Limb (tissue), 2 donors: ENCODE measurements at regions not wholly inside any gene's neighbourhood (a gene's known extent, or its start where the extent isn't known, plus 50 kb on each side); places are given as distances from the start of the nearest gene placed in this dataset.

Experiments used
- DNase-seq, 2 donors: peaks; one replicate each; pipeline ENCODE4 v3.0.0-alpha.2; 2016; ENCODE audit errors: extremely low spot score in 2 of 2

- DNase-seq, result no peak
Observed at GRCh38 chr5:67526793-67527192, 330.2 kb upstream of the CD180 start.

- no peak for DNase-seq
Observed at GRCh38 chr5:67520161-67520908, 323.7 kb upstream of the CD180 start.

- no peak for DNase-seq
Observed at GRCh38 chr5:67518227-67518626, 321.6 kb upstream of the CD180 start.

GRCh38 chr5:67516948-67517565 is 320.5 kb upstream of the CD180 start:
- DNase-seq, result no peak

GRCh38 chr5:67515762-67516161 is 319.2 kb upstream of the CD180 start:
- no peak for DNase-seq

- DNase-seq, result no peak
Observed at GRCh38 chr5:67515020-67515689, 318.6 kb upstream of the CD180 start.

GRCh38 chr5:67512758-67513157 is 316.2 kb upstream of the CD180 start:
- DNase-seq, result no peak

- DNase-seq, result no peak
Observed at GRCh38 chr5:67511911-67512310, 315.3 kb upstream of the CD180 start.

- no peak for DNase-seq
Observed at GRCh38 chr5:67510204-67510603, 313.6 kb upstream of the CD180 start.

GRCh38 chr5:67509402-67510186 is 313.0 kb upstream of the CD180 start:
- DNase-seq, result no peak

- no peak for DNase-seq
Observed at GRCh38 chr5:67506241-67506640, 309.6 kb upstream of the CD180 start.

GRCh38 chr5:67502951-67503350 is 306.4 kb upstream of the CD180 start:
- no peak for DNase-seq

- no peak for DNase-seq
Observed at GRCh38 chr5:67496051-67496450, 299.5 kb upstream of the CD180 start.

GRCh38 chr5:67495072-67495471 is 298.5 kb upstream of the CD180 start:
- DNase-seq, result no peak

GRCh38 chr5:67494186-67494855 is 297.7 kb upstream of the CD180 start:
- peak in 1 of 2 donors; percentile 31 for DNase-seq

GRCh38 chr5:67493676-67494075 is 297.1 kb upstream of the CD180 start:
- DNase-seq, result peak in 1 of 2 donors; percentile 7

GRCh38 chr5:67490543-67491321 is 294.1 kb upstream of the CD180 start:
- no peak for DNase-seq

GRCh38 chr5:67488885-67489284 is 292.3 kb upstream of the CD180 start:
- DNase-seq, result no peak

- DNase-seq, result no peak
Observed at GRCh38 chr5:67487862-67488261, 291.3 kb upstream of the CD180 start.

GRCh38 chr5:67483453-67484030 is 286.9 kb upstream of the CD180 start:
- DNase-seq, result no peak
